HG03175 (cell line): ENCODE measurements at regions not wholly inside any gene's neighbourhood (a gene's known extent, or its start where the extent isn't known, plus 50 kb on each side); places are given as distances from the start of the nearest gene placed in this dataset.

Experiments used
- ATAC-seq: cut with Tn5 transposase; IDR thresholded peaks from one replicate; pipeline ENCODE4 v1.9.1; 2021; ENCODE audit warnings: mild to moderate bottlenecking, moderate library complexity; ENCODE audit not compliant: unreplicated experiment

- ATAC-seq, result no peak
Measured at GRCh38 chr3:30290479-30290878, 315.9 kb upstream of the TGFBR2 start.

- no peak for ATAC-seq
Measured at GRCh38 chr3:30292192-30292893, 314.1 kb upstream of the TGFBR2 start.

GRCh38 chr3:30293621-30294240, 312.7 kb upstream of the TGFBR2 start:
- no peak for ATAC-seq

GRCh38 chr3:30294241-30294667, 312.1 kb upstream of the TGFBR2 start:
- ATAC-seq, result no peak

- ATAC-seq, result peak; percentile 52
Measured at GRCh38 chr3:30297112-30297511, 309.3 kb upstream of the TGFBR2 start.

GRCh38 chr3:30299674-30300385, 306.6 kb upstream of the TGFBR2 start:
- no peak for ATAC-seq

- no peak for ATAC-seq
Measured at GRCh38 chr3:30300809-30301208, 305.6 kb upstream of the TGFBR2 start.

- ATAC-seq, result no peak
Measured at GRCh38 chr3:30302027-30302426, 304.4 kb upstream of the TGFBR2 start.

- no peak for ATAC-seq
Measured at GRCh38 chr3:30303770-30304169, 302.6 kb upstream of the TGFBR2 start.

GRCh38 chr3:30305021-30305420, 301.4 kb upstream of the TGFBR2 start:
- ATAC-seq, result no peak

- no peak for ATAC-seq
Measured at GRCh38 chr3:30306896-30307295, 299.5 kb upstream of the TGFBR2 start.

- ATAC-seq, result no peak
Measured at GRCh38 chr3:30307372-30307950, 298.9 kb upstream of the TGFBR2 start.

- no peak for ATAC-seq
Measured at GRCh38 chr3:30308131-30308530, 298.3 kb upstream of the TGFBR2 start.

GRCh38 chr3:30309961-30310954, 296.1 kb upstream of the TGFBR2 start:
- no peak for ATAC-seq

- ATAC-seq, result no peak
Measured at GRCh38 chr3:30311781-30312180, 294.6 kb upstream of the TGFBR2 start.

GRCh38 chr3:30313840-30314239, 292.6 kb upstream of the TGFBR2 start:
- no peak for ATAC-seq

- ATAC-seq, result no peak
Measured at GRCh38 chr3:30314757-30315325, 291.6 kb upstream of the TGFBR2 start.

- no peak for ATAC-seq
Measured at GRCh38 chr3:30315447-30315846, 291.0 kb upstream of the TGFBR2 start.

- no peak for ATAC-seq
Measured at GRCh38 chr3:30317561-30317960, 288.8 kb upstream of the TGFBR2 start.

- no peak for ATAC-seq
Measured at GRCh38 chr3:30318110-30318509, 288.3 kb upstream of the TGFBR2 start.
